Vagina (tissue), 2 donors: ENCODE measurements at regions not wholly inside any gene's neighbourhood (a gene's known extent, or its start where the extent isn't known, plus 50 kb on each side); places are given as distances from the start of the nearest gene placed in this dataset.

Source experiments
- DNase-seq, 2 donors: peaks; one replicate each; pipeline ENCODE4 v3.0.0-alpha.2; 2017; ENCODE audit errors: extremely low spot score in 2 of 2
- H3K27ac ChIP-seq: fragments of 200-600 bp; sonication (generic); one replicate; pipeline ENCODE4 v1.5.1; 2019
- H3K27me3 ChIP-seq: fragments of 200-600 bp; sonication (generic); one replicate; pipeline ENCODE4 v1.5.1; 2019
- H3K36me3 ChIP-seq, 2 donors: fragments of 200-600 bp; sonication (generic); one replicate each; pipeline ENCODE4 v1.5.1; 2017 to 2019
- H3K4me1 ChIP-seq: fragments of 200-600 bp; sonication (generic); one replicate; pipeline ENCODE4 v1.5.1; 2019
- H3K4me3 ChIP-seq, 2 donors: fragments of 200-600 bp; sonication (generic); 1 replicate in 1 of 2; 2 replicates in 1 of 2; pipeline ENCODE4 v1.5.1; 2016 to 2019
- H3K9me3 ChIP-seq: fragments of 200-600 bp; sonication (generic); one replicate; pipeline ENCODE4 v1.5.1; 2019
- CTCF ChIP-seq, 3 experiments: fragments of 450-650 bp in 2 of 3; fragments of 200-600 bp in 1 of 3; sonication (generic) in 1 of 3; IDR thresholded peaks; one replicate each; pipeline ENCODE4 v1.5.1; 2017 to 2019; ENCODE audit warnings: antibody characterized with exemption in 3 of 3, mild to moderate bottlenecking in 2 of 3, moderate library complexity in 2 of 3
- POLR2A ChIP-seq, 2 donors: fragments of 450-650 bp; IDR thresholded peaks; one replicate each; pipeline ENCODE4 v1.6.1; 2017; ENCODE audit warnings: antibody characterized with exemption in 2 of 2, mild to moderate bottlenecking in 2 of 2, moderate library complexity in 2 of 2
- POLR2AphosphoS5 ChIP-seq, 2 donors: sonication (generic); formaldehyde crosslinking; IDR thresholded peaks; one replicate each; pipeline ENCODE4 v1.9.0; 2017; ENCODE audit warnings: antibody characterized with exemption in 2 of 2, mild to moderate bottlenecking in 2 of 2, low read depth in 1 of 2; ENCODE audit not compliant: insufficient read depth in 1 of 2
- intact Hi-C: fragments of 100-400 bp; cut with DNase I; formaldehyde crosslinking; loops from one replicate; pipeline ENCODE4 v1.15.1; 2023

- H3K4me3 ChIP-seq: no peak overlapping the region
- H3K27me3 ChIP-seq: no peaks in the 10 kb centered on the region
- TF ChIP-seq CTCF (IDR thresholded peaks at IDR 0.05) (no peak), POLR2AphosphoS5 (IDR thresholded peaks at IDR 0.05; ENCODE audit: insufficient read depth in 1 of 2, low read depth in 1 of 2) (no peak), POLR2A (IDR thresholded peaks at IDR 0.05) (no peak)
- H3K36me3 ChIP-seq: no peaks in the 10 kb centered on the region
- H3K4me1 ChIP-seq: no peaks in the 10 kb centered on the region
- peak in 1 of 2 donors; percentile 75 for DNase-seq
- intact Hi-C loops: loop anchor here (5.0 kb wide), 1 partner anchor 293 kb away; no protein-coding TSS in a partner anchor
- H3K27ac ChIP-seq: no peak overlapping the region
- no peaks in the 10 kb centered on the region for H3K9me3 ChIP-seq
Observed at GRCh38 chr10:104580321-104580720, 60.8 kb upstream of the SORCS3 start.

- H3K27ac ChIP-seq: no peak overlapping the region
- no peak overlapping the region for H3K4me3 ChIP-seq
- H3K27me3 ChIP-seq: no peaks in the 10 kb centered on the region
- H3K9me3 ChIP-seq: no peaks in the 10 kb centered on the region
- TF ChIP-seq POLR2AphosphoS5 (IDR thresholded peaks at IDR 0.05; ENCODE audit: insufficient read depth in 1 of 2, low read depth in 1 of 2) (no peak), CTCF (IDR thresholded peaks at IDR 0.05) (peak; percentile 48 to 58 (median 50))
- H3K36me3 ChIP-seq: no peaks in the 10 kb centered on the region
- intact Hi-C loops: loop anchor here (5.0 kb wide), 1 partner anchor 294 kb away; no protein-coding TSS in a partner anchor
- H3K4me1 ChIP-seq: no peaks in the 10 kb centered on the region
- DNase-seq: peak in 1 of 2 donors; percentile 65
Observed at GRCh38 chr10:104580774-104581675, 60.1 kb upstream of the SORCS3 start.

- TF ChIP-seq POLR2AphosphoS5 (IDR thresholded peaks at IDR 0.05; ENCODE audit: insufficient read depth in 1 of 2, low read depth in 1 of 2) (no peak), POLR2A (IDR thresholded peaks at IDR 0.05) (no peak), CTCF (IDR thresholded peaks at IDR 0.05) (no peak)
- Histone ChIP-seq H3K4me3 (no peak overlapping the region), H3K36me3 (no peaks in the 10 kb centered on the region), H3K27me3 (no peaks in the 10 kb centered on the region), H3K4me1 (no peaks in the 10 kb centered on the region), H3K9me3 (no peaks in the 10 kb centered on the region), H3K27ac (no peak overlapping the region)
- intact Hi-C loops: loop anchor here (5.0 kb wide), 1 partner anchor 295 kb away; no protein-coding TSS in a partner anchor
- DNase-seq: peak in 1 of 2 donors; percentile 29
Observed at GRCh38 chr10:104581884-104582601, 59.0 kb upstream of the SORCS3 start.

GRCh38 chr10:104582602-104582951, 58.5 kb upstream of the SORCS3 start:
- TF ChIP-seq POLR2A (IDR thresholded peaks at IDR 0.05) (no peak), POLR2AphosphoS5 (IDR thresholded peaks at IDR 0.05; ENCODE audit: insufficient read depth in 1 of 2, low read depth in 1 of 2) (no peak), CTCF (IDR thresholded peaks at IDR 0.05) (no peak)
- Histone ChIP-seq H3K36me3 (no peaks in the 10 kb centered on the region), H3K9me3 (no peaks in the 10 kb centered on the region), H3K4me3 (no peak overlapping the region), H3K27me3 (no peaks in the 10 kb centered on the region), H3K27ac (no peak overlapping the region), H3K4me1 (no peaks in the 10 kb centered on the region)
- intact Hi-C loops: loop anchor here (5.0 kb wide), 1 partner anchor 295 kb away; no protein-coding TSS in a partner anchor
- DNase-seq: peak in 1 of 2 donors; percentile 65
